Mesothelial cell of epicardium (in vitro differentiated cells): ENCODE measurements at regions not wholly inside any gene's neighbourhood (a gene's known extent, or its start where the extent isn't known, plus 50 kb on each side); places are given as distances from the start of the nearest gene placed in this dataset.

Experiments
- DNase-seq, 2 experiments: peaks; one replicate each; pipeline ENCODE4 v3.0.0; 2021; ENCODE audit warnings: low spot score in 2 of 2; ENCODE audit not compliant: unreplicated experiment in 2 of 2
- H3K27ac Mint-ChIP-seq: 2 replicates; pipeline ENCODE4 v1.8.0; 2021; ENCODE audit warnings: mixed read lengths
- H3K27me3 Mint-ChIP-seq: 2 replicates; pipeline ENCODE4 v1.8.0; 2021; ENCODE audit warnings: low read depth, mixed read lengths
- H3K36me3 Mint-ChIP-seq: 2 replicates; pipeline ENCODE4 v1.8.0; 2021; ENCODE audit warnings: mixed read lengths
- H3K4me1 Mint-ChIP-seq: 2 replicates; pipeline ENCODE4 v1.8.0; 2021; ENCODE audit warnings: mixed read lengths
- H3K4me3 Mint-ChIP-seq: 2 replicates; pipeline ENCODE4 v1.8.0; 2021; ENCODE audit warnings: mild to moderate bottlenecking, moderate library complexity, mixed read lengths
- H3K9me3 Mint-ChIP-seq: 2 replicates; pipeline ENCODE4 v1.8.0; 2021; ENCODE audit warnings: mixed read lengths
- CTCF ChIP-seq: fragments of 200-600 bp; sonication (generic); IDR thresholded peaks from one replicate; pipeline ENCODE4 v1.5.0; 2021; ENCODE audit warnings: antibody characterized with exemption; ENCODE audit not compliant: unreplicated experiment

- Mint-ChIP-seq H3K4me3 (no peak overlapping the region), H3K36me3 (no peaks in the 10 kb centered on the region), H3K9me3 (no peaks in the 10 kb centered on the region), H3K27ac (no peak overlapping the region), H3K4me1 (peaks cover 4% of the 10 kb centered on the region), H3K27me3 (no peaks in the 10 kb centered on the region)
- DNase-seq: no peak
- TF ChIP-seq CTCF: no peak
Observed at GRCh38 chr1:96544831-96545221, 176.8 kb upstream of the PTBP2 start.

GRCh38 chr1:96545935-96546656, 175.5 kb upstream of the PTBP2 start:
- Mint-ChIP-seq H3K4me3 (no peak overlapping the region), H3K27me3 (no peaks in the 10 kb centered on the region), H3K9me3 (no peaks in the 10 kb centered on the region), H3K4me1 (no peaks in the 10 kb centered on the region), H3K27ac (no peak overlapping the region), H3K36me3 (no peaks in the 10 kb centered on the region)
- TF ChIP-seq CTCF: no peak
- DNase-seq: no peak

- Mint-ChIP-seq H3K36me3 (no peaks in the 10 kb centered on the region), H3K4me1 (peaks cover 4% of the 10 kb centered on the region), H3K4me3 (no peak overlapping the region), H3K27ac (no peak overlapping the region), H3K27me3 (no peaks in the 10 kb centered on the region), H3K9me3 (no peaks in the 10 kb centered on the region)
- TF ChIP-seq CTCF: no peak
- DNase-seq: no peak
Observed at GRCh38 chr1:96550061-96550460, 171.5 kb upstream of the PTBP2 start.

GRCh38 chr1:96552451-96552850, 169.1 kb upstream of the PTBP2 start:
- no peak for DNase-seq
- Mint-ChIP-seq H3K4me3 (no peak overlapping the region), H3K27me3 (no peaks in the 10 kb centered on the region), H3K4me1 (peaks cover 4% of the 10 kb centered on the region), H3K27ac (no peak overlapping the region), H3K9me3 (no peaks in the 10 kb centered on the region), H3K36me3 (no peaks in the 10 kb centered on the region)
- no peak for TF ChIP-seq CTCF

- Mint-ChIP-seq H3K27me3 (no peaks in the 10 kb centered on the region), H3K27ac (no peak overlapping the region), H3K4me3 (no peak overlapping the region), H3K9me3 (no peaks in the 10 kb centered on the region), H3K36me3 (no peaks in the 10 kb centered on the region), H3K4me1 (peaks cover 12% of the 10 kb centered on the region)
- TF ChIP-seq CTCF: no peak
- DNase-seq: no peak
Observed at GRCh38 chr1:96553811-96554210, 167.8 kb upstream of the PTBP2 start.

- H3K36me3 Mint-ChIP-seq: no peaks in the 10 kb centered on the region
- no peaks in the 10 kb centered on the region for H3K27me3 Mint-ChIP-seq
- no peak for TF ChIP-seq CTCF
- H3K4me3 Mint-ChIP-seq: no peak overlapping the region
- DNase-seq: no peak
- H3K27ac Mint-ChIP-seq: no peak overlapping the region
- H3K9me3 Mint-ChIP-seq: no peaks in the 10 kb centered on the region
- peaks cover 12% of the 10 kb centered on the region for H3K4me1 Mint-ChIP-seq
Observed at GRCh38 chr1:96554364-96554763, 167.2 kb upstream of the PTBP2 start.
